ENCODE measurements at regions not wholly inside any gene's neighbourhood (a gene's known extent, or its start where the extent isn't known, plus 50 kb on each side); places are given as distances from the start of the nearest gene placed in this dataset.
"Not testable (repeated sequence)": the region's sequence is repeated elsewhere in the genome, so short reads cannot be mapped to it uniquely, and the experiment has no call there.

- ATAC-seq, result peak; percentile 76
Measured at GRCh38 chr3:153958635-153959595, 162.3 kb upstream of the ARHGEF26 start.

GRCh38 chr3:153960458-153961074, 160.6 kb upstream of the ARHGEF26 start:
- ATAC-seq (no peak), DNase-seq (ENCODE audit: low spot score) (no peak)
- intact Hi-C loops (cut with DNase I), result no loop called here

More at GRCh38 chr3:153958635-153959595, 162.3 kb upstream of the ARHGEF26 start:
- no peak for DNase-seq (ENCODE audit: low spot score)
- intact Hi-C loops (cut with DNase I), result no loop called here

GRCh38 chr3:153961494-153961893, 159.7 kb upstream of the ARHGEF26 start:
- no peak for DNase-seq (ENCODE audit: low spot score)
- no peak for ATAC-seq
- intact Hi-C loops (cut with DNase I), result no loop called here

GRCh38 chr3:153963012-153963411, 158.2 kb upstream of the ARHGEF26 start:
- ATAC-seq (no peak), DNase-seq (ENCODE audit: low spot score) (no peak)
- intact Hi-C loops (cut with DNase I), result no loop called here

GRCh38 chr3:153967260-153967659, 153.9 kb upstream of the ARHGEF26 start:
- intact Hi-C loops (cut with DNase I), result no loop called here
- DNase-seq (ENCODE audit: low spot score) (no peak), ATAC-seq (no peak)

- intact Hi-C loops (cut with DNase I), result no loop called here
- ATAC-seq (no peak), DNase-seq (ENCODE audit: low spot score) (no peak)
Measured at GRCh38 chr3:153970047-153970446, 151.1 kb upstream of the ARHGEF26 start.

- ATAC-seq (no peak), DNase-seq (ENCODE audit: low spot score) (no peak)
- intact Hi-C loops (cut with DNase I), result no loop called here
Measured at GRCh38 chr3:153970741-153971347, 150.3 kb upstream of the ARHGEF26 start.

GRCh38 chr3:153972862-153973261, 148.3 kb upstream of the ARHGEF26 start:
- intact Hi-C loops (cut with DNase I), result no loop called here
- no peak for DNase-seq (ENCODE audit: low spot score)

GRCh38 chr3:153973722-153974265, 147.4 kb upstream of the ARHGEF26 start:
- DNase-seq (ENCODE audit: low spot score), result no peak
- intact Hi-C loops (cut with DNase I), result no loop called here
- no peak for ATAC-seq

More at GRCh38 chr3:153972862-153973261, 148.3 kb upstream of the ARHGEF26 start:
- no peak for ATAC-seq

- no peak for ATAC-seq
- no peak for DNase-seq (ENCODE audit: low spot score)
- intact Hi-C loops (cut with DNase I), result no loop called here
Measured at GRCh38 chr3:153974614-153975013, 146.6 kb upstream of the ARHGEF26 start.

GRCh38 chr3:153976891-153977554, 144.2 kb upstream of the ARHGEF26 start:
- peak; percentile 86 for ATAC-seq
- no peak for DNase-seq (ENCODE audit: low spot score)
- intact Hi-C loops (cut with DNase I), result no loop called here

GRCh38 chr3:153978006-153978405, 143.2 kb upstream of the ARHGEF26 start:
- intact Hi-C loops (cut with DNase I), result no loop called here
- no peak for ATAC-seq
- DNase-seq (ENCODE audit: low spot score), result no peak

- ATAC-seq, result no peak
- no peak for DNase-seq (ENCODE audit: low spot score)
- intact Hi-C loops (cut with DNase I), result no loop called here
Measured at GRCh38 chr3:153979418-153980251, 141.6 kb upstream of the ARHGEF26 start.

GRCh38 chr3:153980252-153980590, 141.0 kb upstream of the ARHGEF26 start:
- intact Hi-C loops (cut with DNase I), result no loop called here
- ATAC-seq (no peak), DNase-seq (ENCODE audit: low spot score) (no peak)

- intact Hi-C loops (cut with DNase I); DNase-seq (ENCODE audit: low spot score): not testable (repeated sequence)
- ATAC-seq, result peak; percentile 62
Measured at GRCh38 chr3:153997364-153997763, 123.8 kb upstream of the ARHGEF26 start.

- ATAC-seq (no peak), DNase-seq (ENCODE audit: low spot score) (no peak)
- intact Hi-C loops (cut with DNase I), result no loop called here
Measured at GRCh38 chr3:154003649-154004048, 117.5 kb upstream of the ARHGEF26 start.

GRCh38 chr3:154011036-154011435, 110.2 kb upstream of the ARHGEF26 start:
- no peak for DNase-seq (ENCODE audit: low spot score)
- ATAC-seq, result no peak
- intact Hi-C loops (cut with DNase I), result loop anchor here (10.0 kb wide), 1 partner anchor 244 kb away; no protein-coding TSS in a partner anchor

GRCh38 chr3:154013736-154014135, 107.5 kb upstream of the ARHGEF26 start:
- intact Hi-C loops (cut with DNase I), result loop anchor here (10.0 kb wide), 1 partner anchor 241 kb away; no protein-coding TSS in a partner anchor
- ATAC-seq, result no peak
- no peak for DNase-seq (ENCODE audit: low spot score)
